Ascending aorta (tissue), 2 donors: ENCODE measurements at regions not wholly inside any gene's neighbourhood (a gene's known extent, or its start where the extent isn't known, plus 50 kb on each side); places are given as distances from the start of the nearest gene placed in this dataset.

Experiments used
- DNase-seq, 2 donors: peaks; one replicate each; pipeline ENCODE4 v3.0.0-alpha.2; 2019; ENCODE audit warnings: low spot score in 2 of 2
- H3K27ac ChIP-seq, 2 donors: fragments of 200-600 bp; sonication (generic); one replicate each; pipeline ENCODE4 v1.5.1; 2016 to 2017; ENCODE audit warnings: mild to moderate bottlenecking in 1 of 2
- H3K27me3 ChIP-seq: fragments of 200-600 bp; sonication (generic); one replicate; pipeline ENCODE4 v1.5.1; 2017
- H3K36me3 ChIP-seq, 2 donors: fragments of 200-600 bp; sonication (generic); one replicate each; pipeline ENCODE4 v1.5.1; 2016
- H3K4me1 ChIP-seq, 2 donors: fragments of 200-600 bp; sonication (generic); one replicate each; pipeline ENCODE4 v1.5.1; 2016 to 2017; ENCODE audit warnings: mild to moderate bottlenecking in 1 of 2
- H3K4me3 ChIP-seq, 2 donors: fragments of 200-600 bp; sonication (generic); one replicate each; pipeline ENCODE4 v1.5.1; 2016 to 2017; ENCODE audit warnings: mild to moderate bottlenecking in 1 of 2
- H3K9me3 ChIP-seq, 2 donors: fragments of 200-600 bp; sonication (generic); one replicate each; pipeline ENCODE4 v1.5.1; 2016
- CTCF ChIP-seq, 3 experiments: fragments of 200-600 bp in 2 of 3; fragments of 450-650 bp in 1 of 3; sonication (generic) in 2 of 3; IDR thresholded peaks; one replicate each; pipeline ENCODE4 v1.5.1; 2016 to 2019; ENCODE audit warnings: antibody characterized with exemption in 3 of 3, mild to moderate bottlenecking in 1 of 3, moderate library complexity in 1 of 3
- intact Hi-C: fragments of 100-400 bp; cut with DNase I; formaldehyde crosslinking; loops from one replicate; pipeline ENCODE4 v1.15.1; 2023

- Histone ChIP-seq H3K4me3 (no peak overlapping the region), H3K36me3 (no peaks in the 10 kb centered on the region), H3K27ac (no peak overlapping the region), H3K9me3 (no peaks in the 10 kb centered on the region), H3K27me3 (no peaks in the 10 kb centered on the region), H3K4me1 (no peaks in the 10 kb centered on the region)
- intact Hi-C loops = no loop called here
- DNase-seq = no peak
- no peak for TF ChIP-seq CTCF (IDR thresholded peaks at IDR 0.05)
These were observed 752.5 kb downstream of the CCSER2 start for GRCh38 chr10:85080934-85081333.

GRCh38 chr10:85098835-85099521, 770.6 kb downstream of the CCSER2 start:
- TF ChIP-seq CTCF (IDR thresholded peaks at IDR 0.05) = no peak
- no peaks in the 10 kb centered on the region for H3K9me3 ChIP-seq

GRCh38 chr10:85100495-85100894, 772.1 kb downstream of the CCSER2 start:
- Histone ChIP-seq H3K27ac (no peak overlapping the region), H3K36me3 (no peaks in the 10 kb centered on the region), H3K9me3 (no peaks in the 10 kb centered on the region), H3K4me1 (no peaks in the 10 kb centered on the region), H3K27me3 (no peaks in the 10 kb centered on the region), H3K4me3 (no peak overlapping the region)
- intact Hi-C loops = no loop called here
- no peak for TF ChIP-seq CTCF (IDR thresholded peaks at IDR 0.05)
- no peak for DNase-seq

More at GRCh38 chr10:85098835-85099521, 770.6 kb downstream of the CCSER2 start:
- intact Hi-C loops = no loop called here
- Histone ChIP-seq H3K4me1 (no peaks in the 10 kb centered on the region), H3K27ac (no peak overlapping the region), H3K4me3 (no peak overlapping the region), H3K36me3 (no peaks in the 10 kb centered on the region), H3K27me3 (no peaks in the 10 kb centered on the region)
- no peak for DNase-seq

GRCh38 chr10:85105614-85106255, 777.3 kb downstream of the CCSER2 start:
- Histone ChIP-seq H3K27me3 (no peaks in the 10 kb centered on the region), H3K27ac (no peak overlapping the region), H3K4me3 (no peak overlapping the region), H3K36me3 (no peaks in the 10 kb centered on the region), H3K9me3 (no peaks in the 10 kb centered on the region), H3K4me1 (no peaks in the 10 kb centered on the region)
- no peak for DNase-seq
- intact Hi-C loops = no loop called here
- no peak for TF ChIP-seq CTCF (IDR thresholded peaks at IDR 0.05)

- Histone ChIP-seq H3K9me3 (no peaks in the 10 kb centered on the region), H3K4me1 (no peaks in the 10 kb centered on the region), H3K36me3 (no peaks in the 10 kb centered on the region), H3K4me3 (no peak overlapping the region), H3K27ac (no peak overlapping the region), H3K27me3 (no peaks in the 10 kb centered on the region)
- intact Hi-C loops = no loop called here
- no peak for TF ChIP-seq CTCF (IDR thresholded peaks at IDR 0.05)
- no peak for DNase-seq
These were observed 782.9 kb downstream of the CCSER2 start for GRCh38 chr10:85111271-85111670.
